GM12891 (cell line): ENCODE measurements at regions not wholly inside any gene's neighbourhood (a gene's known extent, or its start where the extent isn't known, plus 50 kb on each side); places are given as distances from the start of the nearest gene placed in this dataset.

Experiments
- DNase-seq: peaks from one replicate; pipeline ENCODE4 v3.0.0; 2011; ENCODE audit warnings: low spot score; ENCODE audit not compliant: insufficient read length
- FAIRE-seq: peaks from 2 replicates; lab custom pipeline; 2011; peaks lifted over from hg19 to GRCh38; lab: Jason Lieb, UNC
- PAX5 ChIP-seq: IDR thresholded peaks from 2 replicates; pipeline ENCODE4 v1.6.1; 2011; ENCODE audit warnings: low read length, moderate library complexity, mild to moderate bottlenecking; ENCODE audit not compliant: insufficient read depth, severe bottlenecking
- POLR2A ChIP-seq: IDR thresholded peaks from 2 replicates; pipeline ENCODE4 v1.6.1; 2011; ENCODE audit warnings: low read depth, low read length, control low read depth
- POLR2AphosphoS5 ChIP-seq: IDR thresholded peaks from 2 replicates; pipeline ENCODE4 v1.6.1; 2011; ENCODE audit warnings: low read depth, low read length, control low read depth
- POU2F2 ChIP-seq: IDR thresholded peaks from 2 replicates; pipeline ENCODE4 v1.6.1; 2011; ENCODE audit warnings: low read depth, mild to moderate bottlenecking, control low read depth, low read length, moderate library complexity
- SPI1 ChIP-seq: IDR thresholded peaks from 2 replicates; pipeline ENCODE4 v1.6.1; 2011; ENCODE audit warnings: low read depth, low read length, control low read depth
- TAF1 ChIP-seq: IDR thresholded peaks from 2 replicates; pipeline ENCODE4 v1.6.1; 2011; ENCODE audit warnings: low read depth, low read length, control low read depth

DNA sequence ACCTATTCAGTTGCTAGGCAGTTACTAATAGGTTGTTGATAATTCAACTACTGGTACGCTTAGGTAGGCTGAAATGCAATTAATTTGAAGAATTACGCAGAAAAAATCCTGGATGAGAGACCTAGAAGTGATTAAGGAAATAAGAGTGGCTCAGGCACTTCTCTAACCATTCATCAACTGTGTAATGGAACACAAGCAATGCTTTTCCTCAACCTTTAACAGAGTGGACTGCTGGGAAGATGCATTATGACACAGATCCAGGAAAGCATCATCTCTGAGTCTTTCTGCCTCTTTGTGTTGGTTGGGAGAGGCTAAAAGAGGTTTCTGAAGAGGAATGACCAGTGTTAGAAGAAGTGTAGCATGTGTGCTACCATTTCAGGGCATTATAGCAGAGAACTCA lies 992.2 kb downstream of the TSN start:
- TF ChIP-seq POLR2A (no peak), POLR2AphosphoS5 (no peak), PAX5 (no peak)
- no peak for FAIRE-seq
- no peak for DNase-seq

DNA sequence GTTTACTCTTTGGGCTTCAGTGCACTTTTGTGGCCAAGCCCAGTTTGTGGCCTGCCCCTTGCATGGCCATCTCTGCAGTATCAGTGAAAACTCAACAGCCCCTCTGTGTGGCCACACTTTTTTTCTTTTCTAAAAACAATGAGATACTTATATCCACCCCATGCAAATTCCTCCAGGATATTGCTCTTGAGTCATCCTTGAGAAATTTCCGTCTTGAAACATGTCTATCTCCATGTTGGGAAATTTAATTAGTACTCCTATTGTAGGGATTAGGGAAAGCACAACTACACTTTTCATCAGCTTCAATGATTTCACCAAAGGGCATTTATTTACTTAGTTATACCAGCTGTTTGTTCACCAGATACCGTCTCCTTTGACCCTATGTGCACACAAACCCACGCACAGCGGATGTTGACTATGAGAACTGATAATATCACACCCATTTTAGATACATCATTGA lies 993.1 kb downstream of the TSN start:
- TF ChIP-seq SPI1, result no peak
- TF ChIP-seq PAX5, result no peak
- no peak for TF ChIP-seq POU2F2
- no peak for TF ChIP-seq POLR2A
- no peak for TF ChIP-seq POLR2AphosphoS5
- no peak for TF ChIP-seq TAF1
- FAIRE-seq (no peak), DNase-seq (no peak)

DNA sequence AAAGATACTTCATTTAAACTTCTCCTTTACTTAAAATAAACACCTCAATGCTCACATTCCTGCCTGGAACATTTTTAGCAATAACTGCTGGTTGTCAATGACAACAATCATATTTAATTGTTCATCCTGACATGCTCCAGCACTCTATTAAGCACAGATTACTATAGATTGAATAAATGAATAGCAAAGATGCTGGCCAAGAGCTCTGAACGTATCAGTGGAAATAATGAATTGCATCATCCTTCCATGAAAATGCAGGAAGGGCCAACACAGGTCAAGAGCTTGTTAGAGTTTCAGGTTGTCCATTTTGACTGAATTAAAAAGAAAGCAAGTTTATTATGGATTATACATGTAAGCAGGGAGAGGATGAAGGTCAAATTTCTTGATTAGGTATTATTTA lies 994.0 kb downstream of the TSN start:
- no peak for DNase-seq

DNA sequence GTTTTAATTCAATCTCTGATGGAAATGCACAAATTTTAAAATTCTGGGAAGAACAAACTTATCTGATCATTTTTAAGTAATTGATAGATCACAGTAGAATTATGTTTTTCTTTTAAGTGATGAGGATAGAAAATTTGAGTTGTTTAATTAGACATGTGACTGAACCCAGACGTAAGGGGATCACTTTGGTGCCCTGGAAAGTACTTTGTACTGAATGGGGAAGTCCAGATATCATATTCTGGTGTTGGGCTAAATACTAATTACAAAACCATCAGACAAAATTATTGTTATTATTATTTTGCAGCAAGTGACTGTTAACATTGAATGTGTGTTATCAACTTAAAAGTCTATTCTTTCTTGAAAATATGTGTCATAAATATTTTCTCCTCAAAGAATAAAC lies 994.6 kb downstream of the TSN start:
- DNase-seq (no peak), FAIRE-seq (no peak)
- TF ChIP-seq TAF1 (no peak), PAX5 (no peak)

More for the DNA sequence above, 994.0 kb downstream of the TSN start:
- FAIRE-seq, result no peak
- no peak for TF ChIP-seq POLR2AphosphoS5
- TF ChIP-seq SPI1, result no peak
- TF ChIP-seq PAX5, result no peak
- TF ChIP-seq POLR2A, result no peak
- TF ChIP-seq POU2F2, result no peak
- TF ChIP-seq TAF1, result no peak

DNA sequence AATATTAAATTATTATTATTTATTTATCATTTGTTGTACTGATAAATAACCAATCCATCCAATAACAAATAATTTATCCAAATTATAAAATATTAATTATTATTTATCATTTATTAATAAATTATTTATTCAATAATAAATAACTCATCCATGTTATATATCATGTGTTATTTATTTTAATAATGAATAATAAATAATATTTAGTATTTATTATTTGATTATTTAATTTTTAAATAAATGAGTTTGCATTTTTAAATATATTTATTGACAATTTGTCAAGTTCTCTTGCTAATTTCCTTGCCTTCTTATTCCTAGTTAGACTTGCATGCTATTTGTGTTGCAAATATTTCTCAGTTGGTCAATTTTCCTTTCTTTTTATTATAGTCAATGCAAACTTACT lies 995.4 kb downstream of the TSN start:
- FAIRE-seq (no peak), DNase-seq (no peak)
- TF ChIP-seq POU2F2 (no peak), SPI1 (no peak), TAF1 (no peak), POLR2A (no peak), PAX5 (no peak), POLR2AphosphoS5 (no peak)

DNA sequence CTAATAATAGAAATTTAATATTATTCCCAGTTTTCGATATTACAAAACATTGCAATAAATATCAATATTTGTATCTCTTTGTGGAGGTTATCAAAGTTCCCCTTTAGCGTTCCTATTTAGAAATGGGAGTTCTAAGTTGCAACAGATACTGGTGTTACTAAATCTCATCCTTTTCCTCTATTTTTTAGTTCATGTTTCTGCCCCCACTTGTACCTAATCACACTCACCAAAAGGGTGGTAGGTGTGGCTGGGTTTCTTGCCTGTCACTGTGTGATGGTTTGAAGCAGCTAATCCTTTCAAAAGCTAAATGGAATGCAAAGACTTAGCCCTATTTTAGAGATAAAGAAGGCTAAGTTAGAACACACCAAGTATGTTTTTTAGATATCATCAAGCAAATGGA lies 997.9 kb downstream of the TSN start:
- DNase-seq (no peak), FAIRE-seq (no peak)
- TF ChIP-seq POLR2AphosphoS5, result no peak
- TF ChIP-seq SPI1, result no peak
- TF ChIP-seq PAX5, result no peak
- no peak for TF ChIP-seq TAF1
- TF ChIP-seq POLR2A, result no peak
- TF ChIP-seq POU2F2, result no peak

DNA sequence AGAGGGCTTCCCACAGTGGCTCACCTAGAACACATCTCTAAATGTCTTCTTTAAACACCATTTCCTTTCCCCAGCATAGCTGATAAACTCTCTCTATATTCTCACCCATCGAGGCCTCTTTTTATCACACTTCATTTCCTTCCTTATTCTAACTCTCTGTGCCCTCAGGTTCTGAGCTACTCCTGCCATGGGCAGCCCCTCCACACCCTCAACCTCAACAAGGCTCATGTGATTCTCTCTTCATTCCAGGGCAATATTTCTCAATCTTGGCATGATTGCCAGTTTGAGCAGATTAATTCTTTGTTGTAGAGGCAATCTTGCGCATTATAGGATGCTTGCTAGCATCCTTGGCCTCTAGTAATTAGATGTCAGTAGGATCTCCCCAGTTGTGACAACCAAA lies 999.1 kb downstream of the TSN start:
- DNase-seq (no peak), FAIRE-seq (no peak)
- TF ChIP-seq TAF1 (no peak), POLR2AphosphoS5 (no peak), PAX5 (no peak), POU2F2 (no peak), SPI1 (no peak), POLR2A (no peak)

DNA sequence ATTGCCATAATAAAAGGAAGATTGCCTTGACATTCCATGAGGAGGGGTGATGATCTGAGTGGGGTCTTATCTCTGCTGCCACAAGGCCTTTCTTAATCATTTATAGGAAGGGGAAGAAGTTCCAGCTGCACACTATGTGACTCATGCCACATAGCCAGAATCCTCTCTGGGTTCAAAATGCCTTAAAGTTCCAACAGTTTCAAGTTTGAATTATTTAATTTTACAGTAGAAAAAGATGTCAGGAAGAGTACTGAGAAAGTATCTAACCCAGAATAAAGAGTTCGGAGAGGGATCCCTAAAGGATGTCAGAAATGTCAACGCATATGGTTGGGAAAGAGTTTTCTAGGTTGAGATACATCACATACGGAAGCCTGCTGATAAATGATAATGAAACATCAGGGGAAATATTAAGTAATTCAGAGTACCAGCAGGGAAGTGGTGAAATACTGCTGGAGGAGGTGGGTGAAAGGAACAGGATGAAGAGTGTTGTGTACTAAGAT lies 999.9 kb downstream of the TSN start:
- DNase-seq, result no peak
- TF ChIP-seq POU2F2 (no peak), SPI1 (no peak), POLR2A (no peak), POLR2AphosphoS5 (no peak), TAF1 (no peak), PAX5 (no peak)
- no peak for FAIRE-seq

DNA sequence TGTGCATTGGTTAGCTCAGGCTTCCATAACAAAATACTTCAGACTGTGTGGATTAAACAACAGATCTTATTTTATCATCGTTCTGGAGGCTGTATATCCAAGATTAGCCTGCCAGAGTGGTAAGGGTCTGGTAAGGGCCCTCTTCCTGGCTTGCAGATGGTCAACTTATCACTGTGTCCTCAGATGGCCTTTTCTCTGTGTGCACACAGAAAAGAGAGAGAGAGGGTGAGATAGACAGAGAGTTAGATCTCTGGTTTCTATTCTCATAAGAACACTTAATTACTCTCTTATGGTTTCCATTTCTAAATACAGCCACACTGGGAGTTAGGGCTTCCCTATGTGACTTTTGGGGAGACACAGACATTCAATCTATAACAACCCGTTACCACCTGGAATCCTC lies 1003.5 kb downstream of the TSN start:
- DNase-seq, result no peak
- TF ChIP-seq TAF1 (no peak), POU2F2 (no peak), PAX5 (no peak), POLR2AphosphoS5 (no peak), SPI1 (no peak), POLR2A (no peak)

DNA sequence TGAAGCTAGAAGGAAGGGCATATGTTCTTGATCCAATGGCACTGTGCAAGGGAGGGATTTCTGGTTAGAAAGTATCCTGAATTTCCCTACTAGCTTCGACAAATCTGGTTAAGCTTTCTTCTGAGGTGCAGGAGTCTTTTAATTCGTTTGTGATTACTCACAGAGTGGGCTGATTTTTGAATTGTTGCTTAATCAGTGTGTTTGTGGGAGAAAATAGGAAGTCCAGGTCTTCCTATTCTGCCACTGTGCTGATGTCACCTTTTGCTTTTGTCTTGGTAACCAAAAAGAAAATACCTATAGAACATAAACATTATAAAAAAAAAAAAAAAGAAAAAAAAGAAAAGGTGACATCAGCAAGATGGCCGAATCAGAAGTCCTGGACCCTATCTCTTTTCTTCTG lies 1008.6 kb downstream of the TSN start:
- DNase-seq, result no peak
- TF ChIP-seq TAF1 (no peak), POLR2AphosphoS5 (no peak), PAX5 (no peak), SPI1 (no peak), POU2F2 (no peak), POLR2A (no peak)
- FAIRE-seq, result no peak

More for the DNA sequence above, 1003.5 kb downstream of the TSN start:
- FAIRE-seq, result no peak

DNA sequence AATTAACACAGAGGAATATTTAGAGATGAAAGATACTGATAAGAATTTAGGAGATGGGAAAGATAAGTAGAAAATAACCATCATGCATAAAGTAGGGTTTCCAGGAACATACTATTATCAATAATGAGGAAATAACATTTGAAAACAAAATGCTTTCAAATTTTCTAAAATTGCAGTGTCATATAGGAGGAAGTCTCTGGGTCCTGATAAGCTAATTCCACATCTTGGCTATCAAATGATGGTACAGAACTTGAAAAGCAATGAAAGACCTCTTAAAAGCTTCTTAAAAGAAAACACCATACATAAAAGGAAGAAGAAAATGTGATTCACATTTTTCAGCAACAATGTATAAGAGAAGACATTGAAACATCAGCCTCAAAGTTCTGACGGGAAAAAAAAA lies 1024.8 kb downstream of the TSN start:
- DNase-seq, result no peak
- no peak for FAIRE-seq
- TF ChIP-seq POLR2AphosphoS5 (no peak), PAX5 (no peak), POLR2A (no peak), SPI1 (no peak), TAF1 (no peak), POU2F2 (no peak)
